SK-N-SH (cell line): ENCODE measurements at regions not wholly inside any gene's neighbourhood (a gene's known extent, or its start where the extent isn't known, plus 50 kb on each side); places are given as distances from the start of the nearest gene placed in this dataset.

Source experiments
- CTCF ChIA-PET: fragments of 300-600, 350-600 bp; formaldehyde crosslinking; extraction: SDS; loops from one replicate; lab custom pipeline; 2021; lab: Yijun Ruan, JAX
- POLR2A ChIA-PET: fragments of 350-600 bp; sonication (Branson Sonifier 250); formaldehyde crosslinking; extraction: SDS; loops from one replicate; lab custom pipeline; 2020; ENCODE audit warnings: antibody characterized with exemption, inconsistent platforms; lab: Yijun Ruan, JAX
- DNase-seq: peaks from one replicate; pipeline ENCODE4 v3.0.0; 2012
- H2AFZ ChIP-seq: fragments of 200-600 bp; sonication (generic); 2 replicates; pipeline ENCODE4 v1.8.1; 2016; ENCODE audit warnings: antibody characterized with exemption, mild to moderate bottlenecking, low read depth
- H3F3A ChIP-seq: fragments of 200-600 bp; sonication (generic); replicated peaks from 2 replicates; pipeline ENCODE3; 2016; ENCODE audit warnings: antibody characterized with exemption, mild to moderate bottlenecking; ENCODE audit not compliant: insufficient read depth
- H3K27ac ChIP-seq, 2 experiments: fragments of 200-500 bp in 1 of 2; fragments of 200-600 bp in 1 of 2; sonication (Bioruptor generic) in 1 of 2; sonication (generic), shearing (Covaris generic) in 1 of 2; 2 replicates each; pipeline versions ENCODE4 v1.5.1 to v1.6.1; 2014 to 2016; ENCODE audit warnings: low read depth in 2 of 2, inconsistent platforms in 1 of 2, low read length in 1 of 2, mild to moderate bottlenecking in 1 of 2, mixed read lengths in 1 of 2
- H3K27me3 ChIP-seq: fragments of 200-600 bp; sonication (generic), shearing (Covaris generic); 2 replicates; pipeline ENCODE4 v1.6.1; 2016; ENCODE audit warnings: mixed run types; ENCODE audit not compliant: insufficient read depth
- H3K36me3 ChIP-seq, 2 experiments: fragments of 200-500 bp in 1 of 2; fragments of 200-600 bp in 1 of 2; sonication (Bioruptor generic) in 1 of 2; sonication (generic) in 1 of 2; replicated peaks in 1 of 2; 2 replicates each; pipeline versions ENCODE3 to v1.5.1; 2014 to 2016; ENCODE audit warnings: low read length in 1 of 2, mild to moderate bottlenecking in 1 of 2; ENCODE audit not compliant: insufficient read depth in 2 of 2, control insufficient read depth in 1 of 2
- H3K4me1 ChIP-seq, 2 experiments: fragments of 200-500 bp in 1 of 2; fragments of 200-600 bp in 1 of 2; sonication (Bioruptor generic) in 1 of 2; sonication (generic), shearing (Covaris generic) in 1 of 2; 2 replicates each; pipeline versions ENCODE4 v1.5.1 to v1.6.1; 2014 to 2016; ENCODE audit warnings: low read depth in 1 of 2, low read length in 1 of 2, mixed run types in 1 of 2; ENCODE audit not compliant: insufficient read depth in 2 of 2, control insufficient read depth in 1 of 2
- H3K4me2 ChIP-seq: fragments of 200-600 bp; sonication (generic), shearing (Covaris generic); 2 replicates; pipeline ENCODE4 v1.6.1; 2017; ENCODE audit warnings: mixed run types
- H3K4me3 ChIP-seq, 2 experiments: fragments of 200-500 bp in 1 of 2; fragments of 200-600 bp in 1 of 2; sonication (Bioruptor generic) in 1 of 2; sonication (generic), shearing (Covaris generic) in 1 of 2; 2 replicates each; pipeline versions ENCODE4 v1.5.1 to v1.8.1; 2014 to 2016; ENCODE audit warnings: low read depth in 2 of 2, inconsistent platforms in 1 of 2, low read length in 1 of 2, mild to moderate bottlenecking in 1 of 2, mixed read lengths in 1 of 2, moderate library complexity in 1 of 2
- H3K79me2 ChIP-seq: fragments of 200-600 bp; sonication (generic); 2 replicates; pipeline ENCODE4 v1.8.1; 2017; ENCODE audit warnings: mild to moderate bottlenecking; ENCODE audit not compliant: insufficient read depth
- H3K9ac ChIP-seq: fragments of 200-600 bp; sonication (generic); 2 replicates; pipeline ENCODE4 v1.6.1; 2017; ENCODE audit warnings: mixed run types
- H3K9me2 ChIP-seq: fragments of 200-600 bp; sonication (generic); 2 replicates; pipeline ENCODE4 v1.6.1; 2017; ENCODE audit warnings: mixed run types
- H3K9me3 ChIP-seq: fragments of 200-600 bp; sonication (generic); 2 replicates; pipeline ENCODE4 v1.6.1; 2017; ENCODE audit warnings: mixed run types, mild to moderate bottlenecking, moderate library complexity
- H4K20me1 ChIP-seq: fragments of 200-600 bp; sonication (generic); 2 replicates; pipeline ENCODE4 v1.6.1; 2017; ENCODE audit warnings: mild to moderate bottlenecking, mixed run types; ENCODE audit not compliant: insufficient read depth
- FOSL2 ChIP-seq: IDR thresholded peaks from 2 replicates; pipeline ENCODE4 v1.4.0; 2012; ENCODE audit warnings: low read depth, mild to moderate bottlenecking, moderate library complexity, borderline replicate concordance
- FOXJ3 ChIP-seq: sonication (generic); formaldehyde crosslinking; IDR thresholded peaks from 2 replicates; pipeline ENCODE4 v1.5.1; 2020; ENCODE audit warnings: mild to moderate bottlenecking, missing genetic modification reagents
- IRF3 ChIP-seq: fragments of 150-350 bp; IDR thresholded peaks from 2 replicates; pipeline ENCODE4 v1.6.1; 2016; ENCODE audit warnings: mild to moderate bottlenecking, low read depth, low read length
- NFIC ChIP-seq: IDR thresholded peaks from 2 replicates; pipeline ENCODE4 v1.4.0; 2012; ENCODE audit warnings: borderline replicate concordance
- NRF1 ChIP-seq: IDR thresholded peaks from 2 replicates; pipeline ENCODE4 v1.6.1; 2012; ENCODE audit warnings: low read depth, mild to moderate bottlenecking, low read length
- PBX3 ChIP-seq: IDR thresholded peaks from 2 replicates; pipeline ENCODE4; 2012
- POLR2AphosphoS5 ChIP-seq: IDR thresholded peaks from 2 replicates; pipeline ENCODE4 v1.6.1; 2012; ENCODE audit warnings: low read depth, low read length
- RCOR1 ChIP-seq: fragments of 150-350 bp; IDR thresholded peaks from 2 replicates; pipeline ENCODE4 v1.6.1; 2017; ENCODE audit warnings: antibody characterized with exemption, low read length
- RXRA ChIP-seq: IDR thresholded peaks from 2 replicates; pipeline ENCODE4 v1.4.0; 2012; ENCODE audit warnings: low read depth, mild to moderate bottlenecking, borderline replicate concordance
- SIN3A ChIP-seq: IDR thresholded peaks from 2 replicates; pipeline ENCODE4 v1.6.1; 2012; ENCODE audit warnings: low read depth, mild to moderate bottlenecking, low read length, moderate library complexity, borderline replicate concordance
- USF2 ChIP-seq: fragments of 150-350 bp; IDR thresholded peaks from 2 replicates; pipeline ENCODE4 v1.6.1; 2017; ENCODE audit warnings: antibody characterized with exemption, low read length, low read depth, borderline replicate concordance
- WGBS: methylation state at CpG from one replicate; pipeline ENCODE4 v1.1.6; 2017; ENCODE audit warnings: low lambda C conversion rate; 5-methylcytosine and 5-hydroxymethylcytosine counted together

GRCh38 chr16:26838931-26839330 lies 227.8 kb upstream of the C16orf82 start:
- Histone ChIP-seq H3K27me3 (no peaks in the 10 kb centered on the region), H2AFZ (no peak overlapping the region), H3K9ac (no peak overlapping the region), H4K20me1 (no peaks in the 10 kb centered on the region), H3K4me1 (no peaks in the 10 kb centered on the region)
- 17% methylated on average over 5 of the region's 6 CpGs for WGBS
- TF ChIP-seq RCOR1 (no peak), PBX3 (no peak), USF2 (no peak), FOSL2 (no peak), FOXJ3 (CRISPR knock-in tag) (no peak)
- TF ChIP-seq, all 33 proteins: peak for 0
- H3K27ac ChIP-seq, result no peak overlapping the region
- H3K79me2 ChIP-seq, result no peaks in the 10 kb centered on the region
- H3K4me3 ChIP-seq, result no peak overlapping the region
- no peaks in the 10 kb centered on the region for H3K9me2 ChIP-seq
- ChIA-PET CTCF (no interaction called here), POLR2A (no interaction called here)
- H3F3A ChIP-seq, result no peaks in the 10 kb centered on the region
- no peak overlapping the region for H3K4me2 ChIP-seq
- no peak for DNase-seq
- H3K9me3 ChIP-seq, result no peaks in the 10 kb centered on the region
- H3K36me3 ChIP-seq, result no peaks in the 10 kb centered on the region

GRCh38 chr16:26840691-26841090 lies 226.0 kb upstream of the C16orf82 start:
- DNase-seq, result no peak
- H3K4me3 ChIP-seq, result no peak overlapping the region
- H3K4me1 ChIP-seq, result no peaks in the 10 kb centered on the region
- CTCF ChIA-PET, result interaction anchor here (0.6 kb wide), 1 partner anchor 716 kb away, joined by 3 read pairs; no protein-coding TSS in a partner anchor
- no peaks in the 10 kb centered on the region for H3K9me2 ChIP-seq
- TF ChIP-seq RXRA (no peak), IRF3 (no peak), SIN3A (no peak), NFIC (no peak), FOSL2 (no peak), RCOR1 (no peak), NRF1 (no peak), POLR2AphosphoS5 (no peak)
- no peak overlapping the region for H3K4me2 ChIP-seq
- no peak overlapping the region for H2AFZ ChIP-seq
- no peaks in the 10 kb centered on the region for H3K27me3 ChIP-seq
- no peaks in the 10 kb centered on the region for H3K79me2 ChIP-seq
- no peak overlapping the region for H3K27ac ChIP-seq
- H3K9me3 ChIP-seq, result no peaks in the 10 kb centered on the region
- no peaks in the 10 kb centered on the region for H3K36me3 ChIP-seq
- no peaks in the 10 kb centered on the region for H3F3A ChIP-seq
- no peak overlapping the region for H3K9ac ChIP-seq
- POLR2A ChIA-PET, result no interaction called here
- WGBS, result 33% methylated on average over 7 of the region's 7 CpGs
- H4K20me1 ChIP-seq, result no peaks in the 10 kb centered on the region
